Epithelial cell of proximal tubule (primary cell): ENCODE measurements at regions not wholly inside any gene's neighbourhood (a gene's known extent, or its start where the extent isn't known, plus 50 kb on each side); places are given as distances from the start of the nearest gene placed in this dataset.

Experiments used
- DNase-seq: peaks from one replicate; pipeline ENCODE4 v3.0.0-alpha.2; 2011; ENCODE audit warnings: low read depth
- H3K4me3 ChIP-seq: 2 replicates; pipeline ENCODE4 v1.5.1; 2011; ENCODE audit warnings: low read depth, mild to moderate bottlenecking, low read length
- CTCF ChIP-seq: conservative IDR thresholded peaks from 2 replicates; pipeline ENCODE4 v1.5.1; 2012; ENCODE audit warnings: low read depth, mild to moderate bottlenecking, low read length

- H3K4me3 ChIP-seq = no peak overlapping the region
- TF ChIP-seq CTCF = no peak
- no peak for DNase-seq
These were observed 93.8 kb upstream of the DNAJC10 start for GRCh38 chr2:182622231-182622630.

GRCh38 chr2:182625814-182626213 is 90.2 kb upstream of the DNAJC10 start:
- DNase-seq = no peak
- TF ChIP-seq CTCF = no peak
- H3K4me3 ChIP-seq = no peak overlapping the region

GRCh38 chr2:182628916-182629315 is 87.1 kb upstream of the DNAJC10 start:
- TF ChIP-seq CTCF = no peak
- DNase-seq = no peak
- H3K4me3 ChIP-seq = no peak overlapping the region

GRCh38 chr2:182630207-182630606 is 85.8 kb upstream of the DNAJC10 start:
- no peak for TF ChIP-seq CTCF

GRCh38 chr2:182631299-182631698 is 84.8 kb upstream of the DNAJC10 start:
- no peak for TF ChIP-seq CTCF
- DNase-seq = no peak
- H3K4me3 ChIP-seq = no peak overlapping the region

More at GRCh38 chr2:182630207-182630606, 85.8 kb upstream of the DNAJC10 start:
- no peak overlapping the region for H3K4me3 ChIP-seq
- DNase-seq = no peak

- no peak for TF ChIP-seq CTCF
- DNase-seq = no peak
- no peak overlapping the region for H3K4me3 ChIP-seq
These were observed 81.7 kb upstream of the DNAJC10 start for GRCh38 chr2:182634386-182634785.

- DNase-seq = no peak
- H3K4me3 ChIP-seq = no peak overlapping the region
- no peak for TF ChIP-seq CTCF
These were observed 79.4 kb upstream of the DNAJC10 start for GRCh38 chr2:182636699-182637098.
